H9 (cell line): ENCODE measurements at regions not wholly inside any gene's neighbourhood (a gene's known extent, or its start where the extent isn't known, plus 50 kb on each side); places are given as distances from the start of the nearest gene placed in this dataset.

ENCODE experiments used
- DNase-seq: peaks from one replicate; pipeline ENCODE4 v3.0.0-alpha.2; 2017
- H2AFZ ChIP-seq: one replicate; pipeline ENCODE4 v1.6.1; 2013; ENCODE audit warnings: mild to moderate bottlenecking, low read length, control low read depth, moderate library complexity
- H2AK5ac ChIP-seq: 2 replicates; pipeline ENCODE4 v1.6.1; 2013; ENCODE audit warnings: low read length, control low read depth, mixed read lengths; ENCODE audit not compliant: insufficient read length
- H2BK120ac ChIP-seq: one replicate; pipeline ENCODE4 v1.6.1; 2013; ENCODE audit warnings: low read depth, mild to moderate bottlenecking, low read length, control low read depth, inconsistent platforms; ENCODE audit not compliant: poor library complexity, severe bottlenecking
- H2BK12ac ChIP-seq: 2 replicates; pipeline ENCODE4 v1.6.1; 2013; ENCODE audit warnings: low read length, control low read depth, mixed read lengths, low read depth; ENCODE audit not compliant: insufficient read length
- H2BK15ac ChIP-seq: 2 replicates; pipeline ENCODE4 v1.6.1; 2013; ENCODE audit warnings: low read depth, low read length, control low read depth
- H2BK20ac ChIP-seq: one replicate; pipeline ENCODE4 v1.6.1; 2013; ENCODE audit warnings: low read depth, mild to moderate bottlenecking, low read length, control low read depth, inconsistent platforms; ENCODE audit not compliant: poor library complexity, severe bottlenecking
- H2BK5ac ChIP-seq: 2 replicates; pipeline ENCODE4 v1.6.1; 2013; ENCODE audit warnings: low read length, control low read depth, mixed read lengths; ENCODE audit not compliant: insufficient read length
- H3K14ac ChIP-seq: 2 replicates; pipeline ENCODE4 v1.6.1; 2013; ENCODE audit warnings: low read length, control low read depth; ENCODE audit not compliant: insufficient read depth
- H3K18ac ChIP-seq: 2 replicates; pipeline ENCODE4 v1.6.1; 2013; ENCODE audit warnings: low read depth, mild to moderate bottlenecking, mixed read lengths, low read length, control low read depth; ENCODE audit not compliant: insufficient read length
- H3K23ac ChIP-seq: 2 replicates; pipeline ENCODE4 v1.6.1; 2013; ENCODE audit warnings: low read length, control low read depth, mixed read lengths, low read depth; ENCODE audit not compliant: insufficient read length
- H3K23me2 ChIP-seq: 2 replicates; pipeline ENCODE4 v1.6.1; 2013; ENCODE audit warnings: low read depth, mild to moderate bottlenecking, mixed read lengths, low read length, control low read depth; ENCODE audit not compliant: insufficient read length, poor library complexity, severe bottlenecking
- H3K27ac ChIP-seq: 2 replicates; pipeline ENCODE4 v1.5.1; 2013; ENCODE audit warnings: low read length, control low read depth, mixed read lengths, low read depth; ENCODE audit not compliant: insufficient read length
- H3K27me3 ChIP-seq: 2 replicates; pipeline ENCODE4 v1.6.1; 2013; ENCODE audit warnings: low read length, control low read depth, inconsistent platforms; ENCODE audit not compliant: insufficient read depth
- H3K4ac ChIP-seq: 2 replicates; pipeline ENCODE4 v1.6.1; 2013; ENCODE audit warnings: low read depth, mild to moderate bottlenecking, control low read depth, inconsistent platforms, low read length, moderate library complexity
- H3K4me1 ChIP-seq: 2 replicates; pipeline ENCODE4 v1.6.1; 2013; ENCODE audit warnings: low read length, control low read depth, inconsistent platforms; ENCODE audit not compliant: insufficient read depth
- H3K4me2 ChIP-seq: 2 replicates; pipeline ENCODE4 v1.6.1; 2013; ENCODE audit warnings: low read length, control low read depth, mixed read lengths; ENCODE audit not compliant: insufficient read length, insufficient read depth
- H3K56ac ChIP-seq: 2 replicates; pipeline ENCODE4 v1.6.1; 2013; ENCODE audit warnings: low read depth, mild to moderate bottlenecking, mixed read lengths, low read length, control low read depth; ENCODE audit not compliant: insufficient read length
- H3K79me1 ChIP-seq: 2 replicates; pipeline ENCODE4 v1.6.1; 2013; ENCODE audit warnings: low read depth, mild to moderate bottlenecking, moderate library complexity, low read length, control low read depth, inconsistent platforms; ENCODE audit not compliant: insufficient read depth, poor library complexity, severe bottlenecking
- H3K79me2 ChIP-seq: 2 replicates; pipeline ENCODE4 v1.6.1; 2013; ENCODE audit warnings: low read length, control low read depth, inconsistent platforms; ENCODE audit not compliant: insufficient read depth
- H3K9ac ChIP-seq: 2 replicates; pipeline ENCODE4 v1.6.1; 2013; ENCODE audit warnings: low read length, control low read depth, mixed read lengths; ENCODE audit not compliant: insufficient read length; ENCODE audit errors: extremely low read depth
- H3K9me3 ChIP-seq: one replicate; pipeline ENCODE4 v1.6.1; 2013; ENCODE audit warnings: low read depth, low read length, inconsistent platforms; ENCODE audit not compliant: control insufficient read depth
- H3T11ph ChIP-seq: one replicate; pipeline ENCODE4 v1.6.1; 2013; ENCODE audit warnings: mild to moderate bottlenecking, low read length, control low read depth, inconsistent platforms
- H4K20me1 ChIP-seq: one replicate; pipeline ENCODE4 v1.6.1; 2013; ENCODE audit not compliant: control insufficient read depth, insufficient read length, insufficient read depth
- H4K5ac ChIP-seq: 2 replicates; pipeline ENCODE4 v1.6.1; 2013; ENCODE audit warnings: low read depth, mild to moderate bottlenecking, mixed read lengths, low read length, control low read depth; ENCODE audit not compliant: insufficient read length
- H4K8ac ChIP-seq: replicated peaks from 2 replicates; pipeline ENCODE4 v1.6.1; 2013; ENCODE audit warnings: low read length, control low read depth, mixed read lengths, low read depth; ENCODE audit not compliant: insufficient read length
- H4K91ac ChIP-seq: 2 replicates; pipeline ENCODE4 v1.6.1; 2013; ENCODE audit warnings: low read depth, mild to moderate bottlenecking, moderate library complexity, mixed read lengths, low read length, control low read depth; ENCODE audit not compliant: insufficient read length
- H3K27ac Mint-ChIP-seq, 3 experiments: 2 replicates in 2 of 3; 3 replicates in 1 of 3; pipeline ENCODE4 v1.8.0; 2020 to 2021; ENCODE audit warnings: mixed read lengths in 3 of 3, mild to moderate bottlenecking in 1 of 3, moderate library complexity in 1 of 3
- H3K27me3 Mint-ChIP-seq: 2 replicates; pipeline ENCODE4 v1.8.0; 2021; ENCODE audit warnings: low read depth, mild to moderate bottlenecking, moderate library complexity, mixed read lengths
- H3K36me3 Mint-ChIP-seq, 3 experiments: 2 replicates in 2 of 3; 3 replicates in 1 of 3; pipeline ENCODE4 v1.8.0; 2020 to 2021; ENCODE audit warnings: low read depth in 3 of 3, mixed read lengths in 3 of 3; ENCODE audit not compliant: insufficient read depth in 1 of 3
- H3K4me1 Mint-ChIP-seq, 2 experiments: 2 replicates each; pipeline ENCODE4 v1.8.0; 2020; ENCODE audit warnings: mixed read lengths in 2 of 2
- H3K4me3 Mint-ChIP-seq, 2 experiments: 2 replicates in 1 of 2; 3 replicates in 1 of 2; pipeline ENCODE4 v1.8.0; 2020 to 2021; ENCODE audit warnings: mild to moderate bottlenecking in 2 of 2, mixed read lengths in 2 of 2, moderate library complexity in 1 of 2
- H3K9me3 Mint-ChIP-seq, 2 experiments: 2 replicates in 1 of 2; 3 replicates in 1 of 2; pipeline ENCODE4 v1.8.0; 2020; ENCODE audit warnings: mild to moderate bottlenecking in 2 of 2, mixed read lengths in 2 of 2, moderate library complexity in 1 of 2
- WGBS: extraction: QIAGEN DNeasy Blood & Tissue Kit; methylation state at CpG from one replicate; pipeline ENCODE4 v1.1.7; 2013; ENCODE audit warnings: missing lambda C conversion rate, low lambda C conversion rate, mixed read lengths; ENCODE audit not compliant: insufficient read length; ENCODE audit errors: extremely low coverage; 5-methylcytosine and 5-hydroxymethylcytosine counted together
- TF ChIP-seq, protein P1 (sequence below): fragments of 200-600 bp; sonication (generic); conservative IDR thresholded peaks from 3 replicates; pipeline ENCODE4 v1.8.0; 2021; ENCODE audit warnings: antibody characterized with exemption, mild to moderate bottlenecking

DNA sequence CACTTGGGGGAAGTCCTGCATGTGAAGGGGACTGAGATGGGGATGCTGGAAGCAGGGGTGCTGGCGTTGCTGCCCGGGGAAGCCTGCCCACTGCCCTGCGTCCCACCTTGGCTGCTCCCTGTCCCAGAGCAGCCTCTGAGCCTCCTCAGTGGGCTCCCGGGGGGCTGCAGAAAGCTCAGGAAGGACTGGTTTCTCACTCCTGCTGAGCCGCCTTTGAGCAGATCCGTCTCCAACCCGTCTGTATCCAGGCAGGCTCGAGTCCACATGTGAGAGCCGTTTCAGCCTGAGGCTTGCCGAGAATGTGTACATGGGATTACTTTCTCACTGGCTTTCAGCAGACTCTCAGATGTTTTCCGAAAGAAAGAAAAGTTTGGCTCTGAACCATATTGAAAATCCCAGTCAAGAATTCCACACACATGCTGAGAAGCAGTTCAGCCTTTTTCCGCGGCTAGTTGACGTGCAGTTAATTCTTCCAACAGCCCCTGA, 95.3 kb upstream of the COL5A1 start:
- Histone ChIP-seq H3K79me2 (no peaks in the 10 kb centered on the region), H2BK120ac (no peak overlapping the region), H4K91ac (no peak overlapping the region), H2BK20ac (no peak overlapping the region), H3K23me2 (no peaks in the 10 kb centered on the region), H3K4me2 (no peak overlapping the region), H3K27me3 (no peaks in the 10 kb centered on the region), H4K5ac (no peak overlapping the region), H3K79me1 (no peaks in the 10 kb centered on the region), H4K8ac (no peak overlapping the region), H3K23ac (no peak overlapping the region), H3K14ac (no peak overlapping the region; the same call in 1 of the 2 replicates), H3K9ac (no peak overlapping the region), H3K9me3 (no peaks in the 10 kb centered on the region), H4K20me1 (no peaks in the 10 kb centered on the region), H3K4ac (no peak overlapping the region), H3K56ac (no peak overlapping the region), H2BK12ac (no peak overlapping the region), H3K27ac (no peak overlapping the region), H3K4me1 (no peaks in the 10 kb centered on the region; the same call in 1 of the 2 replicates), H2BK15ac (no peak overlapping the region), H3K18ac (no peak overlapping the region), H2AK5ac (no peak overlapping the region), H2BK5ac (no peak overlapping the region), H2AFZ (no peak overlapping the region), H3T11ph (no peak overlapping the region)
- TF ChIP-seq, protein P1, sequence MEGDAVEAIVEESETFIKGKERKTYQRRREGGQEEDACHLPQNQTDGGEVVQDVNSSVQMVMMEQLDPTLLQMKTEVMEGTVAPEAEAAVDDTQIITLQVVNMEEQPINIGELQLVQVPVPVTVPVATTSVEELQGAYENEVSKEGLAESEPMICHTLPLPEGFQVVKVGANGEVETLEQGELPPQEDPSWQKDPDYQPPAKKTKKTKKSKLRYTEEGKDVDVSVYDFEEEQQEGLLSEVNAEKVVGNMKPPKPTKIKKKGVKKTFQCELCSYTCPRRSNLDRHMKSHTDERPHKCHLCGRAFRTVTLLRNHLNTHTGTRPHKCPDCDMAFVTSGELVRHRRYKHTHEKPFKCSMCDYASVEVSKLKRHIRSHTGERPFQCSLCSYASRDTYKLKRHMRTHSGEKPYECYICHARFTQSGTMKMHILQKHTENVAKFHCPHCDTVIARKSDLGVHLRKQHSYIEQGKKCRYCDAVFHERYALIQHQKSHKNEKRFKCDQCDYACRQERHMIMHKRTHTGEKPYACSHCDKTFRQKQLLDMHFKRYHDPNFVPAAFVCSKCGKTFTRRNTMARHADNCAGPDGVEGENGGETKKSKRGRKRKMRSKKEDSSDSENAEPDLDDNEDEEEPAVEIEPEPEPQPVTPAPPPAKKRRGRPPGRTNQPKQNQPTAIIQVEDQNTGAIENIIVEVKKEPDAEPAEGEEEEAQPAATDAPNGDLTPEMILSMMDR, result no peak
- no peaks in the 10 kb centered on the region for H3K36me3 Mint-ChIP-seq
- no peak for DNase-seq
- H3K27ac Mint-ChIP-seq, result no peak overlapping the region
- whole genome bisulfite sequencing, result no CpG with 5 or more reads among the region's 14 CpGs
- no peak overlapping the region for H3K4me3 Mint-ChIP-seq
- H3K27me3 Mint-ChIP-seq, result peaks cover 4% of the 10 kb centered on the region
- peaks cover 10 to 23% of the 10 kb centered on the region in 2 experiments for H3K4me1 Mint-ChIP-seq
- peaks cover 4 to 9% of the 10 kb centered on the region in 2 experiments; a peak in 3 of 5 replicates for H3K9me3 Mint-ChIP-seq
